NCI-H1417 (cell line): ENCODE measurements at regions not wholly inside any gene's neighbourhood (a gene's known extent, or its start where the extent isn't known, plus 50 kb on each side); places are given as distances from the start of the nearest gene placed in this dataset.
A peak's percentile ranks its signal among the peaks of the same experiment; 100 is the strongest.
"Not testable (repeated sequence)": the region's sequence is repeated elsewhere in the genome, so short reads cannot be mapped to it uniquely, and the experiment has no call there.

ENCODE experiments used
- DNase-seq, 3 experiments: peaks; one replicate each; lab custom pipeline; 2025; lab: John Stamatoyannopoulos, UW

DNA sequence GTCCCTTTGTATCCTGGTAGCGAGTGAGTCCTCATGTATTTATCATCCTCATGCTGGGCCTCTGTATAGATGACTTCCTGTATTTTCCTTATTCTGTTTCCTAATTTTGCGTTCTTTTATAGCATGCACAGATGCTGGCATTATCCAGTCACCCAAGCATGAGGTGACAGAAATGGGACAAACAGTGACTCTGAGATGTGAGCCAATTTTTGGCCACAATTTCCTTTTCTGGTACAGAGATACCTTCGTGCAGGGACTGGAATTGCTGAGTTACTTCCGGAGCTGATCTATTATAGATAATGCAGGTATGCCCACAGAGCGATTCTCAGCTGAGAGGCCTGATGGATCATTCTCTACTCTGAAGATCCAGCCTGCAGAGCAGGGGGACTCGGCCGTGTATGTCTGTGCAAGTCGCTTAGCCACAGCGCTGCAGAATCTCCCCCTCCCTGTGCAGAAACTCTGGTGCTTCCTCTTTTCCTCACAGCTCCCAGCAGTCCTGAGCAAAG is 183.1 kb upstream of the PRSS58 start:
- DNase-seq: no peak

DNA sequence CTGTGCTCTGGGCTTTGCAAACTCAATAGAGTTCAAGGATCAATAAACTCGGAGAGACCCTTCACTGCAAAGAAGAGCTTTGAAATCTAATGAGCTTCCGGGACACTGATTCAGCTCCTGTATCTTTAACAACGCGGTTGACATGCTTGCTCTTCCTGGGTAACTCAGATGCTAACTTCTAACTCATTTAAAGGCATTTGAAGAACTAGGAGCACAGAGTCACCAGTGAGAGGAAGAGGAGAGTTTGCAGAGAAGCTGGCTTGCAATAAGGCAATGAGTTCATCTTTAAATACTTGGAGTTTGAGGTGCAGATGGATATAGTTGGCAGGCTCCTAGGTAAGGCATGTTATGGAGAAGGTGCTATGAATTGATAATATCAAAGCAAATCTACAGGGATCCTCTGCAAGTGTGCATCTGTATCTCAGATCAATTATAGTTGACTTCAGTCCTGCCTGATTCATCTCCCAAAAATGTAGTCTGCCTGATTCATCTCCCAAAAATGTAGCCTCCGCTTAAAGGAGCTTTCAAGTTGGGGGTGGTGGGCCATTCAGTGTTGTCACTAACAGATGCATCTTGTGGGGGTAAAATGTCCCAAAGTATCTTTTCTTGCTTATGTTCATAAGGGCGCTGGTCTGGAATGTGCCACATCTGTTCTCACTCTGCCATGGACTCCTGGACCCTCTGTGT is 182.5 kb upstream of the PRSS58 start:
- no peak for DNase-seq

DNA sequence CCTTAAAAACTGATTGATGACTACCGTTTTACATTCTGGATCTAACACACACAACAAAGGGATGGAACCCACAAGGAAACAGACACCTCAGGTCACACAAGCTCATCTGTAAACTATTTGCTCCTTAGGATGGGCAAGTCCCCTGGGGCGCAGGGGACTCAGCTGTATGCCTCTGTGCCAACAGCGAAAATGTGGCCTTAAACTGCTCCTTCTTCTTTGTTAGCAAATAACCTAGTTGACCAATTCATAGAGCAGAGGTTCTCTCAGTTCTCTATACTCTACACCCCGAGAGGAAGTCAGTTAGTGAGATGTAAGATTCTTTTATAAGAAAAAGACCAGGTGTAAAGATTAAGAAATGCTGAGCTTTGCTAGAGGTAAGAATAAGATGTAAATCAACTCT is 181.9 kb upstream of the PRSS58 start:
- DNase-seq: no peak

DNA sequence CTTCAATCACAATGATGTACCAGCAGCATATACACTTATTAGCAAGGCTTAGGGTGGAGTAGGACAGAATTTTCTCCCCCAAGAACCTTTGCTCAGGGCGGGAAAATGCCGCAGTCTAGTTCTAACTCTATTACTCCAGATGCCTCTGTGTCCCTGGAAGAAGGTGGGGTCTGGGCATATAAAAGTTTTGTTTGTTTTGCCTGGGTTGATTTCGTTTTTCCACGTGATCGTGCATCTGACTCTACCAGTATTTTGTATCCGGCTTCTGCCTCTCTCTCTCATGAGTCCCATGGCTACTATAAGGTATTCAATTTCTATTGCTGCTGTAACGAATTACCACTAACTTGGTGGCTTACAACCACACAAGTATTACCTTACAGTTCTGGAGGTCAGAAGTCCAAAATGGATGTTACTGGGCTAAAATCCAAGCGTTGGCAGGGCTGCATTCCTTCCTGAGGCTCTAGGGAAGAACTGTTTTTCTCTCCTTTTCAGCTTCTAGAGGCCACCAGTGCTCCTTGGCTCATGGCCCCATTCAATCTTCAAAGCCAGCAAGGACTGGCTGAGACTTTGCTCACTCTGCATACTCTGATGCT is 181.2 kb upstream of the PRSS58 start:
- DNase-seq: no peak

DNA sequence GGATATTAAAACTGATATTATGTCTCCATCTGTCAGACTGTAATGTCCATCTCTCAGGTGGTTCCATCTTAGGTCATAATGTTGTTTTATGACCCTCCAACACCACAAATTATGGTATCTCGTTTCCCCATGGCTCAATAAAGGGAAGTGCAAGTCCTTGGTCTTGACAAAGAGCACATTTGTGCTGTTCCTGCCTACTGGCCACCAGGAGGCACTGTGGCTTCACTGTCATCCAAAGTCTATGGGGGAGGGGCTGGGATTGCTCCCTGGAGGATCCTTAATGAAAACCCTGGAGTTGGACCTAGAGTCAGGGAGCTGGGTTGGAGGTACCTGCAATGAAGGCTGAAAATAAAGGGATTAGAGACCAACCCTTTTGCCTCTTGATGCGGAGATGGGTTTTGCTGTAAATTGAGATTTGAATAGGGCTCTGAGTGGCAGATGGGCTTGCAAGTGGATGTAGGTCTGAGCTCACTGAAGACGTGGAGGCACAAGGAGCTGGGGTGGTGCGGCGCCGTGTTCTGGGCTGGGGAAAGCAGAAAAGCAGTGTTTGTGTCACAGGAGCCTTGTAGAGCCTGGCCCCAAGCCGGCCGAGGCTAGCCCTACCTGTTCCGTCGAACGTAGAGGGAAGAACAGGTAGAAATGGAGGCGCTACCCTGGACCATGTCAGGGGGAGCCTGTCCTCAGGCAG is 180.5 kb upstream of the PRSS58 start:
- peak in 2 of 3 experiments; percentile 22 to 69 for DNase-seq

DNA sequence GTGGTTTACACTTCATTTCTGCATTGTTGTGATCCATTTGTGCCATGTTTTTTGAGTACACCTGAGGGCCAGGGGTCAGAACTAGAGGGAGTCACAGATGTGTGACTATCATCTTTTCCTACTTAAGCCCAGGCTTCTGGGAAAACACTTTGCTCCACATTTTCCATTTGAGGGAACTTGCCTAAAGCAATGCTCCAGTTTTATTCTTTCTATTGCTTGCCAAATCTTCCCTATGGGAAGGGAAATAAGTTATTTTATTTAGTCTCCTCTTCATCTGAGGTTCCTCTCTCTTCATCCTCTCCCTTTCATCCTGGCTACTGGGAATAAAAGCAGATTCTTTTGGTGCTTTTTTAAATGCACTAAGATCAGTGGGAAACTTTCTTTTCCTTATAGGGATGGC is 179.9 kb upstream of the PRSS58 start:
- no peak for DNase-seq

DNA sequence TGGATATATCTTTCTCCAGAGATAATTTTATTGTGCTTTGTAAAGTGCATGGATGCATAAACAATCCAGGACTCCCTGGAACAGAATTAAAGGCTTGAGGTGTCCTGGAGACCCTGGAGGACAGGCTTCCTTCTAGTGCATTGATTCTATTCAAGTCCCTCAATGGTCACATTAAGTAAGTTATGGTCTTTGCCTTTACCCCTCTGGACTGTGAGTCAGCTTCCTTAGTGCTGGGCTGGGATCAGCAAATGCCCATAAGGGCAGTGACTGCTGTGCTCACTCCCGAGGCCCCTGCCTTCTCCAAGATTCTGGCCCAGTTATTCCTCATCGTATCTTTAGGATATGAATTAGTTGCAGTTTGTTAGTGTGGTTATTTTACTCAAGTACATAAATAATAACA is 178.7 kb upstream of the PRSS58 start:
- DNase-seq: no peak

DNA sequence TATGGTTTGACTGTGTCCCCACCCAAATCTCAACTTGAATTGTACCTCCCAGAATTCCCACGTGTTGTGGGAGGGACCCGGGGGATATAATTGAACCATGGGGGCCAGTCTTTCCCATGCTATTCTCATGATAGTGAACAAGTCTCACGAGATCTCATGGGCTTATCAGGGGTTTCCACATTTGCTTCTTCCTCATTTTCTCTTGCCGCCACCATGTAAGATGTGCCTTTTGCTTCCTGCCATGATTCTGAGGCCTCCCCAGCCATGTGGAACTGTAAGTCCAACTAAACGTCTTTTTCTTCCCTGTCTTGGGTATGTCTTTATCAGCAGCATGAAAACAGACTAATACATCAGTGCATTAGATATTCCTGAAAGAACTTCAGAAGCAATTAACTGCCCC is 177.7 kb upstream of the PRSS58 start:
- not testable (repeated sequence) for DNase-seq

DNA sequence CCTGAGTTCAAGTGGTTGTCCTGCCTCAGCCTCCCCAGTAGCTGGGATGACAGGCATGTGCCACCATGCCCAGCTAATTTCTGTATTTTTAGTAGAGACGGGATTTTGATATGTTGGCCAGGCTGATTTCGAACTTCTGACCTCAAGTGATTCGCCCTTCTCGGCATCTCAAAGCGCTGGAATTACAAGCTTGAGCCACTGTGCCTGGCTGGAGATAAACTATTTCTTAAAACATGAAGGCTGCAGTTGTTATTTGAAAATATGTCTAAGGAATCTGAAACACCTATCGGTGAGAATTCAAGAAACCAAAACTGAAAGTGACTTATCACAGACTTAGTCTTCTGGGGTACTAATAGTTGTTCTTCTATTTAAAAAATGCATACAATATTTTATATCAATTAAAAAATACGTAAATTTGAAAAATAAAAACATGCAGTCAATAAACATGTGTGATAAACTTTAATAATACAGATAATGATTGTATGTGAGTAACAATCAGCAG is 176.9 kb upstream of the PRSS58 start:
- DNase-seq: no peak

DNA sequence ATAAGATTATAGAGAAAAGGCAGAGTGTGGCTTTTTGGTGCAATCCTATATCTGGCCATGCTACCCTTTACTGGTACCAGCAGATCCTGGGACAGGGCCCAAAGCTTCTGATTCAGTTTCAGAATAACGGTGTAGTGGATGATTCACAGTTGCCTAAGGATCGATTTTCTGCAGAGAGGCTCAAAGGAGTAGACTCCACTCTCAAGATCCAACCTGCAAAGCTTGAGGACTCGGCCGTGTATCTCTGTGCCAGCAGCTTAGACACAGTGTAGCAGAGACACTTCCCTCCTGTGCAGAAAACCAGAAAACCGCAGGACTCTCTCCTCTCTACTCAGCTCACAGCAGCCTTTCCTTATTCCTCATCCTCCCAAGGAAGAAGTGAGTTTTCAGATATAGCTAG is 176.3 kb upstream of the PRSS58 start:
- DNase-seq: not testable (repeated sequence)

DNA sequence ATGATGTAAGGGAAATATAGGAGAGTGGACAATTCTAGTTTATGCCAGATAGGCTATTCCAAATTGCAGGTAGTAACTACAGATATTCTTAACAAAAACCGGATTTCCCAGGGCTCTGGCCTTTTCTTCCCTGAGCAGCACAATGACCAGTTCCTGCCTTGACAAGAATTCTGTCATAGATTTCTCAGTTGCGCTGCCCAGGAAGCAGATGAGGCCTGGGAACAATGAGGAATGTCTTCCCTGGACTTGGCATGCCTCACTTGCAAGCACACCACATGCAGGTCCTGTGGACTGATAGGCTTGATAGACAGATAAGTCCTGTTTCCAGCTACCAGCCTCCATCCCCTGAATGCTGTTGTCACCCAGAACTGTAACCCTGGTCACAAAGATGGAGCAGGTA is 174.5 kb upstream of the PRSS58 start:
- DNase-seq: no peak

DNA sequence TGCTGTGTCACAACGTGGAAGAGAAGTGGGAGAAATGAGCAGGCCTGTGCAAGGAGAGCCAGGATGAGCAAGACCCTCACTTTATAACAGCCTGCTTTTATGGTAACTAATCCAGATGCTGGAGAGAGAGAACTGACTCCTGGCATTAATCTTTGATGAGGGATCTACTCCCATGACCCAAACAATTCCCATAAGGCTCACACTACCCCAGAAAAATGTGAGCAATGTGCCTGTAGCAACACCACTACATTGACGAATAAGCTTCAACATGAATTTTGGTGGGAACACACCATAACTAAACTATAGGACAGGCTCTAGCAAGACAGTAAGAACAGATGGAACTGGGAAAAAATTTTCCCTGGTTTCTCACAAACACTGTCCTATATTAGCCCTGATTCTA is 173.6 kb upstream of the PRSS58 start:
- no peak for DNase-seq

DNA sequence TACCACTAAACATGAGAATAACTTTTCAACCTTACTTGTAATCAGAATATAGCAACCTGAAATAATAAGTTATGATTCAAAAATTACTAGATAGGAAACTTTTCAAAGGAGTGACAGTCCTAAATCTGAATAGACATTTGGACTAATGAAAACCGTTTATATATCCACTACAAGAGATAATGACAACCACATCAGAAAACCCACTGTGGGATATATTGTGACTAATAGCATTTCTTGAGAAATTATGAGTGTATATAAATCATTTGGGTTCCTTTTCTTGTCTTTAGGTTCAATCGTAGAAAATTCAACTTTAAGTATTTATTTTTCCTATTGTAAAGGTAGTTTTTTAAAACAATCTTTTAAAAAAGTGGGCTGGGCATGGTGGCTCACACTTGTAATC is 170.2 kb upstream of the PRSS58 start:
- no peak for DNase-seq

DNA sequence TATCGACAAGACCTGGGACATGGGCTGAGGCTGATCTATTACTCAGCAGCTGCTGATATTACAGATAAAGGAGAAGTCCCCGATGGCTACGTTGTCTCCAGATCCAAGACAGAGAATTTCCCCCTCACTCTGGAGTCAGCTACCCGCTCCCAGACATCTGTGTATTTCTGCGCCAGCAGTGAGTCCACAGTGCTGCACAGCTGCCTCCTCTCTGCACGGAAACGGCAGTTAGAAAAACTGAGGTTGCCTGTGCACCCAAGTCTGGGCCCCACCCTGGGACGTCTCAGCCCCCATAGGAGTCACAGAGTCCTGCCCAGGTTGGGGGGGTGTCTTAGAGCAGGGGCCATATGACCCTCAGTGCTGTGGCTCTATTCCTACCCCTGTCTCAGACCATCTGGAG is 167.4 kb upstream of the PRSS58 start:
- DNase-seq: no peak

DNA sequence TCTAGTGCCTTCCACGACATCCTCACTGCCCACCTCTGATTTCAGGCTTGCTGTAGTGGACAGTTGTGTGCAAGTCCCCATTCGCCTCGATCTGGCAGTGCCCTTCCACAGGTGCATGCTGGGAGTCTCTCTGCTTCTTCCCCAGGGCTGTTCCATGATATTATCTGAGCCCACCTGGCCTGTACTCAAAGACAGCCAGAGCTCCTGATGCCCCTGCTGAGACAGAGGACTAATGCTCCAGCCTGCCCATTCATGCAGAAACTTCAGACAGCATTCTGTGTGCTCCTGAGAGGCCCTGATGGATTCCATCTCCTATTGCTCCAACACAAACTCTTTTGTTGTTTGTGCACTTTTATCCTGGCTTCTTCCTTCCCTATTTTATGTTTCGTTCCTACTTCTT is 164.8 kb upstream of the PRSS58 start:
- DNase-seq: no peak

DNA sequence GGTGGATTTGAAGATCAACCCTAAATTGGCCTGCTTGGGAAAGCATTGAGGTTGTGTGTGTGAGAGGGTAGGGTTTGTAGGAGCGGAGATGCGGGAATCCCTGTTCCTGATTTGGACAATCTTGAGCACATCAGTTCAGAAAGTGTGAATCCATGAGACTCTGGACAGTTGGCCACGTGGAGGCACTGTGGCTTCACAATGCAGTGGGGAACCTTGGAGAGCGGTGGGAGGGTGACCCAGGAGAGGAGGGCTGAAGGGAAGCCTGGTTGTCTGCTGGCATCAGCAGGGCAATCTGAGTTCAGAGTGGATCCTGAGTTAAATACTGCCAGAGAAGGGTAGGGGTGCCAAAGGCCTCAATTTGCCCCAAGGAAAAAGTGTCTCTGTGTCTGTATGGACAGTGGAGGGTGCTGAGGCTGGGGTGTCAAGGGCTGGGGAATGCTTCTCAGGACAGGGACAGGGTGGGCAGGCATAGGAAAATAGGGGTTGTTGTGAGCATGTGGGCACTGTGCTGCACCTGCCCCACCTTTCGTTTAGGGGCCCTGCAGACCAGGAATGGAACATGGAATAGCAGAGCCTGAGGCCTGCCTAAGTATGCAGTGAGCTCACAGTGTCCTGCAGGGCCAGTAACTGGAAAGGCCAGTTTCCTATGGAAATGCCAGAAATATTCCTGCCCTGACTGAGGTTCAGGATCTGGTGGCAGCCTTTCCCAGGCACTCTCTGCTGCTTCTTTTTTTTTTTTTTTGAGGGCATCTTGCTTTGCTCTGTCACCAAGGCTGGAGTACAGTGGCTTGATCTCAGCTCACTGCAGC is 162.9 kb upstream of the PRSS58 start:
- DNase-seq: no peak

DNA sequence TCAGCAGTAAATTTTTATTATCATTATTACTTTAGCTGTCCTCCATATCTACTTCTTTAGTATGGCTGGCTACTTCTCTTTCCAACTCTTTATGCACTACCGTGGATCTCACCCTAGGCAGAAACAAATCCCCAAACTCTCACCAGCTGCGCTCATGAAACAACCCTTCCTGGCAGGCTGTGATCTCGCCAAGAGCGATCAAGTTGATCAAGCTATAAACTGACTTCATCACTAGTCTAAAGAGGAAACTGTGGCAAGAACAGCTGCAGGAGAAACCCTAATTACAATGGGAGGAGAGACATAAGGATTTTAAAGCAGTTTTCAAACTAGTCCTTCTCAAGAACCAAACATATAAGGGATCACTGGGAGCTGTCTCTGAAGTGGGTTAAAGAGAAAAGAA is 160.5 kb upstream of the PRSS58 start:
- no peak for DNase-seq

DNA sequence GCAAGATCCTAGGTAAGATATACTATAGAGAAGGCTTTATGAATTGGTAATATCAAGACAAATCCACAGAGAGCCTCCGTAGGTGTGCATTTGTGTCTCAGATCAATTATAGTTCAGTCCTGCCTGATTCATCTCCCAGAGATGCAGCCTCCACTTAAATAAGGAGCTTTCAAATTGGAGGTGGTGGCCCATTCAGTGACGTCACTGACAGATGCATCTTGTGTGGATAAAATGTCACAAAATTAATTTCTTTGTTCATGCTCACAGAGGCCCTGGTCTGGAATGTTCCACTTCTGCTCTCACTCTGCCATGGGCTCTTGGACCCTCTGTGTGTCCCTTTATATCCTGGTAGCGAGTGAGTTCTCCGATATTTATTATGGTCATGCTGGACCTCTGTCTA is 157.1 kb upstream of the PRSS58 start:
- no peak for DNase-seq

DNA sequence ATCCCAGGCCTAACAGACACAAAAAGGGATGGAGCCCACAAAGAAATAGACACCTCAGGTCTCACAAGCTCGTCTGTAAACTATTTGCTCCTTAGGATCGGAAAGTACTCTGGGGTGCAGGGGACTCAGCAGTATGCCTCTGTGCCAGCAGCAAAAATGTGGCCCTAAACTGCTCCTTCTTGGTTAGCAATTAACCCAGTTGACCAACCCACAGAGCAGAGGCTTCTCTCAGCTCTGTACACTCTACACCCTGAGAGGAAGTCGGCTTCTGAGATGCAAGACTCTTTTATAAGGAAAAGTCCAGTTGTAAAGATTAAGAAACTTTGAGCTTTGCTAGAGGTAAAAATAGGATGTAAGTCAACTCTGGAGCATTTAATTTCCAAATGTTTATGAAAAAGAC is 156.3 kb upstream of the PRSS58 start:
- DNase-seq: no peak

DNA sequence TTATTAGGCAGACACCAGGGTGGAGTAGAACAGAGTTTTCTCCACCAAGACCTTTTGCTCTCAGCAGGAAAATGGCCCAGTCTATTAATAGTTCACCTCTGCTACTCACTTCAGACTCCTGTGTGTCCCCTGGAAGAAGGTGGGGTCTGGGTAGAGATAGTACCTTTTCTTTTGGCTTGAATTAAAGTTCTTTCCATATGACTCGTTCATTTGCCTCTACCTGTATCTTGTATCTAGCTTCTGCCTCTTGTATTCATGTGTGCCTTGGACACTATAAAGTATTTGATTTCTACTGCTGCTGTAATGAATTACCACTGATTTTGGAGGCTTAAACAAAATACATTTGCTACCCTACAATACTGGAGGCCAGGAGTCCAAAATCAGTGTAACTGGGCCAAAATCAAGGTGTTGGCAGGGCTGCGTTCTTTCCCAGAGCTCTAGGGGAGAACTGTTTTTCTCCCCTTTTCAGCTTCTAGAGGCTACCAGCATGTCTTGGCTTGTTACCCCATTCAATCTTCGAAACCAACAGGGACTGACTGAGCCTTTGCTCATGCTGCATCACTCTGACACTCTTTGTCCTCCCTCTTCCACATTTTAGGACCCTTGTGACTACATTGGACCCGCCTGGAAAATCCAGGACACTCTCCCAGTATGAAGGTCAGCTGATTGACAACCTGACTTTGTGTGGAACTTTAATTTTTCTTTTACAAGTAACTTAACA is 155.6 kb upstream of the PRSS58 start:
- DNase-seq: no peak

DNA sequence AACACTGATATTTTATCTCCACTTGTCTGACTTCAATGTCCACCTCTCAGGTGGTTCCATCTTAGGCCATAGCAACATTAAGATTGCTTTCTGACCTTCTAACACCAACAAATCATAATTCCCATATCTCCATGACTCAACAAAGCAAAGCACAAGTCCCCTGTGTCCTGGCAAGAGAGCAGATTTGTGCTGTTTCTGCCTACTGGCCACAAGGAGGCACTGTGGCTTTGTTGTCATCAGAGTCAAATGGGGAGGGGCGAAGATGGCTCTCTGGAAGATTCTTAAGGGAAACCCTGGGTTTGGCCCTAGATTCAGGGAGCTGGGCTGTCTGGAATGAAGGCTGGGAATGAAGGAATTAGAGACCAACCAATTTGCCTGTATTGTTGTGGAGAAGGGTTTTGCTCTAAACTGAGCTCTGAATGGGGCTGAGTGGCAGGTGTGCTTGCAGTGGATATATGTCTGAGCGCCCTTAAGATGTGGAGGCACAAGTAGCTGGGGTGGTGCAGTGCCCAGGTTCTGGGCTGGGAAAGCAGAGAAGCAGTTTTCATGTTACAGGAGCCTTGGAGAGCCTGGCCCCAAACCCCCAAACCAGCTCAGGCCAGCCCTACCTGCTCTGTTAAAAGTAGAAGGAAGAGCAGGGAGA is 154.8 kb upstream of the PRSS58 start:
- DNase-seq: peak in 1 of 3 experiments; percentile 31
